ENCODE measurements at regions not wholly inside any gene's neighbourhood (a gene's known extent, or its start where the extent isn't known, plus 50 kb on each side); places are given as distances from the start of the nearest gene placed in this dataset.

GRCh38 chr2:12539776-12540562 lies 176.8 kb upstream of the TRIB2 start:
- no peaks in the 10 kb centered on the region for H3K9me3 ChIP-seq
- no peaks in the 10 kb centered on the region for H3K27me3 ChIP-seq
- TF ChIP-seq CTCF (IDR thresholded peaks at IDR 0.05; ENCODE audit: low read depth, low read length), result no peak
- H3K4me3 ChIP-seq (ENCODE audit: low read depth, low read length), result no peak overlapping the region
- DNase-seq, result no peak
- no peaks in the 10 kb centered on the region for H3K36me3 ChIP-seq
- H3K4me1 ChIP-seq, result no peaks in the 10 kb centered on the region

GRCh38 chr2:12543076-12543977 lies 173.4 kb upstream of the TRIB2 start:
- Histone ChIP-seq H3K36me3 (no peaks in the 10 kb centered on the region), H3K4me3 (ENCODE audit: low read depth, low read length) (no peak overlapping the region), H3K9me3 (no peaks in the 10 kb centered on the region), H3K4me1 (no peaks in the 10 kb centered on the region), H3K27me3 (no peaks in the 10 kb centered on the region)
- no peak for DNase-seq
- no peak for TF ChIP-seq CTCF (IDR thresholded peaks at IDR 0.05; ENCODE audit: low read depth, low read length)

DNA sequence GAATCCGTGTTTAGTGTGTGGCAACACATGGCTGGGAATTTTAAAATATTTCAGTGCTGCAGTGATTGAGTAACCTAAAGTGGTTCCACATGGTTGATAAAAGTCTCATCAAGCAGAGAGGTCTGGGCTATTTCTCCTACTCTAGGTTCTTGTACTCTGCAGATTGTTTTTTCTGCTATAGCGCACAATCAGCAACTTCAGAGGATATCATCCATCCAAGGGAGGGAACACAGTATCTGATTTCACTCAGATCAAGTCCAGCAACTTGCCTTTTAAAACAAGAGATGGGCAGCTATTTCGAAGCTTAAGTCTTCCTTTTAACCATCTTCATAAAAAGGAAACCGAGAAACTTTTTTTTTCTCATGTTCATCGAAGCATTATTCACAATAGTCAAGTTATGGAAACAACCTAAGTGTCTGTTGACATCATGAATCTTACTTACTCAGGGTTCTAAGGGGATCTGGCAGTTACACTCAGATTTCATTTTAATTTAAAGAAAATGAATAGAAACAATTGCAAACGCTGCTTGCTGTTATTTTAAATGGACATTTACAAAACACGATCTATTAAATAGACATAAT lies 172.7 kb upstream of the TRIB2 start:
- Histone ChIP-seq H3K4me3 (ENCODE audit: low read depth, low read length) (no peak overlapping the region), H3K4me1 (no peaks in the 10 kb centered on the region), H3K9me3 (no peaks in the 10 kb centered on the region), H3K36me3 (no peaks in the 10 kb centered on the region), H3K27me3 (no peaks in the 10 kb centered on the region)
- TF ChIP-seq CTCF (IDR thresholded peaks at IDR 0.05; ENCODE audit: low read depth, low read length), result no peak
- no peak for DNase-seq

DNA sequence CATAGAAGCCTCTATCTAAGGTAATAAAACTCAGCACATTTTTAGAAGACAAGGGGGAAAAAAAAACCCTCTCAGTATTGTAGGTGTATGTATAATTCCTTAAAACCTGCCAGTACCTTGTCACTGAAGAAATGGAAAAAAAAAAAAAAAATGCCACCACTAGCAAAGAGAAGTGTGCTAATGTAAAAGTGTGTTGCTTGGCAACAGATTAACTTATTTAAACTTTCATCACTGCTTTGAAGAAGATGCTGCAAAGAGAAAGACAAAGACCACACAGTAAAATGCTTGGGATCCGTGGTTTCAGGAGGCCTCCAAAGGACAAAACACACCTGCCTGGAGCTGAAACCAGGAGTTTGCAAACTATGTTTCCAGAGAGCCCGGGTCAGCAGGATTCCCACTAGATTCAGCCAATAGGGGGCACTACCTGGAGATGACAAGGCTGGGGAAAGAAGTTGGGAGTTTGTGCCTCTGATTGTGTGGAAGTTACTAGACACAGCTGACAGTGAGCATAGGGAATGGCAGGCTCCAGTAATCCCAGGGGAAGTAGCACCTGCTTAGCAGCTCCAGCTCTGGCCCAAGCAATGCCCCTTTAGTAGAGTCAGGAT lies 169.1 kb upstream of the TRIB2 start:
- H3K9me3 ChIP-seq, result no peaks in the 10 kb centered on the region
- no peaks in the 10 kb centered on the region for H3K27me3 ChIP-seq
- peak; percentile 8 for DNase-seq
- TF ChIP-seq CTCF (IDR thresholded peaks at IDR 0.05; ENCODE audit: low read depth, low read length), result peak; percentile 42
- H3K4me1 ChIP-seq, result no peaks in the 10 kb centered on the region
- no peaks in the 10 kb centered on the region for H3K36me3 ChIP-seq
- no peak overlapping the region for H3K4me3 ChIP-seq (ENCODE audit: low read depth, low read length)

DNA sequence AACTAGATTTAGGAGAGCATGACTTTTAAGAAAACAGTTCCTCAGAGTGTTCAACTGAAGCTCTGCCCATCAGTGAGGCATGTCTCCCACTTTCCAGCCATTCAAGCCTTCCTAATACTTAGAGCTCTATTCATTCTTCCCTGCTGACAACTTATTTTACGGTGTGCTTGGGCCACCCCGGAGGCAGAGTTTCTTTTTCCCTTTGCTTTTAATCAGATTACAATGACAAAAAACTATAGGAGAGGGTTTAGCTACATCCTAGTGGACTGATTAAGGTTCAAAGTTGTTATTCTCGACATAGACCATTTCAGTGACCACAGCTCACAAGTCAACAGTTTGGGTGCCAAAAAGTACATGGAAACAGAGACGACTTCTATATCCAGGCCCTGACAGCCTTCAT lies 167.8 kb upstream of the TRIB2 start:
- Histone ChIP-seq H3K4me3 (ENCODE audit: low read depth, low read length) (no peak overlapping the region), H3K36me3 (no peaks in the 10 kb centered on the region), H3K4me1 (peaks cover 6% of the 10 kb centered on the region), H3K27me3 (no peaks in the 10 kb centered on the region), H3K9me3 (no peaks in the 10 kb centered on the region)
- no peak for TF ChIP-seq CTCF (IDR thresholded peaks at IDR 0.05; ENCODE audit: low read depth, low read length)
- DNase-seq, result no peak

Measured in BE2C (cell line).